GM10266 (cell line): ENCODE measurements at regions not wholly inside any gene's neighbourhood (a gene's known extent, or its start where the extent isn't known, plus 50 kb on each side); places are given as distances from the start of the nearest gene placed in this dataset.

Source experiments
- DNase-seq: peaks from one replicate; pipeline ENCODE4 v3.0.0; 2012; ENCODE audit errors: extremely low spot score
- TF ChIP-seq, protein P1 (sequence below): IDR thresholded peaks from 2 replicates; pipeline ENCODE4 v1.5.1; 2012; ENCODE audit warnings: mild to moderate bottlenecking, low read depth; ENCODE audit not compliant: control insufficient read depth, insufficient read depth; ENCODE audit errors: missing control alignments

DNA sequence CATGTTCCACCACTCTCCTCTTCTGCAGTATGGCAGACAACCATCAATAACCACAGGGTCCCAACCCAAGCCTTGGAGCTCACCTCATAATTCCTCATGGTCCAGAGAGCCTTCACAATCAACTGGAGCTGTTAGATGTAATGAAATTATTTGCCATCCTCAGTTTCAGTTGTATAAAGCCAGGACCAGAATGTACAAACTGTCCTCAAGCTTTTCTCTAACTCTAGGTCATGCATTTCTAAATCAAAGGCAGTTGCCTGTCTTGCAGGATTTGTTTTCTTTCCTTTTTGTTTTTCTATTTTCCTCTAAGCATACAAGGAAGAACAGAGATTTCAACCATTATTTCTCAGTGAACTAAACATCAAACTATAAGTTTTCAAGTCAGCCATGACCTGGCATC, 182.5 kb upstream of the SERP2 start:
- TF ChIP-seq, protein P1, sequence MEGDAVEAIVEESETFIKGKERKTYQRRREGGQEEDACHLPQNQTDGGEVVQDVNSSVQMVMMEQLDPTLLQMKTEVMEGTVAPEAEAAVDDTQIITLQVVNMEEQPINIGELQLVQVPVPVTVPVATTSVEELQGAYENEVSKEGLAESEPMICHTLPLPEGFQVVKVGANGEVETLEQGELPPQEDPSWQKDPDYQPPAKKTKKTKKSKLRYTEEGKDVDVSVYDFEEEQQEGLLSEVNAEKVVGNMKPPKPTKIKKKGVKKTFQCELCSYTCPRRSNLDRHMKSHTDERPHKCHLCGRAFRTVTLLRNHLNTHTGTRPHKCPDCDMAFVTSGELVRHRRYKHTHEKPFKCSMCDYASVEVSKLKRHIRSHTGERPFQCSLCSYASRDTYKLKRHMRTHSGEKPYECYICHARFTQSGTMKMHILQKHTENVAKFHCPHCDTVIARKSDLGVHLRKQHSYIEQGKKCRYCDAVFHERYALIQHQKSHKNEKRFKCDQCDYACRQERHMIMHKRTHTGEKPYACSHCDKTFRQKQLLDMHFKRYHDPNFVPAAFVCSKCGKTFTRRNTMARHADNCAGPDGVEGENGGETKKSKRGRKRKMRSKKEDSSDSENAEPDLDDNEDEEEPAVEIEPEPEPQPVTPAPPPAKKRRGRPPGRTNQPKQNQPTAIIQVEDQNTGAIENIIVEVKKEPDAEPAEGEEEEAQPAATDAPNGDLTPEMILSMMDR: no peak
- DNase-seq: no peak

DNA sequence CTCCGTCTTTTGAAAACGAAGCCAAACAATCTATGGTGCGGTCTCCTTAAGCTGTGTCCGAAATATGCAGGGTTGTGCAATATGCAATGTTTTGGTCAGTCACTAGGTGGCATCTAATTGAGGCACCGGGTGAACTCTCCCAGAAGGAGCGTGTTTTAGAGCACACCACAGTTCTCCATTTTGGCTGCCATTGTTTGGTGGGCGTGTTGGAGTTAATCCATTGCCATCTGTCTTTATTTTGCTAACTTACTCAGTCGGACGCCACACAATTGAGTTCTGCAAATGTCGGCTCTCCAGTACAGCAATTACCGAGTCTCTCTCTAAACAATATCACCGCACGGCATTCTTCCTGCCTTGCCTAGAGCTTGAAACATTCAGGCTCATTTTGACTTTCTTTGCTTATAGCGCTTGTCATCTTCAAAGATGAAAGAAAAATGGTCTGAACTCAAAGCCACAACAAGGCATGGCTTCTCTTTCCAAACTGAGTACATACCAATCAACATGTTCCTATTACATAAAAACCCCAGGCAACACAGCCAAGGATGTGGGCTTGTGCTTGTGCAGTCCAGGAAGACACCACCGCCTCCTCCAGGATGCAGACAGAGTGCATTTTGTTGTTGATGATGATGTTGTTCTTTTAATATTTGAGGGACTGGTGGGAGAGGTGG, 182.0 kb upstream of the SERP2 start:
- TF ChIP-seq, protein P1: peak; percentile 31
- peak; percentile 27 for DNase-seq

DNA sequence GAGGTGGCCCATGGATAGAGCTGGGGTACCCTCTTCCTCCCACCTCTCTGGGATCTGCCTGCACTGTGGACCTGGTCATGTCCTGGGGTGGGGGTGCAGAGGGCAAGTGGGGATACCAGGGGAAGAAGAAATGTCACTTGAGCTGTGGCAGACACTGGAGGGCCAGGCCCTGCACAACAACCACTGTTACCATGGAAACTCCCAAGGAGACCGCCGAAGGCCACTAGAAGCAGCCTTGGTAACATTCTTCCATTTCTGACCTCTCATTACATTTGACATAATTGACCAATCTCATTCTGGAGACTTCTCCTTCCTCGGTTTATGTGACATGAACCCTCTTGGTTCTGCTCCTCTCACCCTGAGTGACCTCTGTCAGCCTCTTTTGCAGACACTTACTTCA, 179.9 kb upstream of the SERP2 start:
- TF ChIP-seq, protein P1: no peak
- DNase-seq: no peak

DNA sequence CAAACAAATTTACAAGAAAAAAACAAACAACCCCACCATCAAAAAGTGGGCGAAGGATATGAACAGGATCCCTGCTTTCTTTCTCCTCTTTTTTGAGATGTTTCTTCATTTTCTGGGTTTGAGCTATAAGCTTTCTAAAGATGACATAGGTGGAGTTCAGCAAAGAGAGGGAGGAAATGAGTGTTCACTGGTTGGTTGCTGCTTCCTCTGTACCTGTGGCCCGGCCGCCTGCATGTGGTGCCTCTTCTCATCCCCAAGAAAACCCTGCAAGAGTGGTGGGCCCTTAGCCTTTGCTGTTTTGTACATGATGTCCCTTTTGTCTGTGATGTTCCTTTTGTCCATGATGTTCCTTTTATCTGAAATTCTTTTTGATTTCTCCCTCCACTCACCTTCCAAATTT, 178.4 kb upstream of the SERP2 start:
- no peak for DNase-seq
- TF ChIP-seq, protein P1: no peak

DNA sequence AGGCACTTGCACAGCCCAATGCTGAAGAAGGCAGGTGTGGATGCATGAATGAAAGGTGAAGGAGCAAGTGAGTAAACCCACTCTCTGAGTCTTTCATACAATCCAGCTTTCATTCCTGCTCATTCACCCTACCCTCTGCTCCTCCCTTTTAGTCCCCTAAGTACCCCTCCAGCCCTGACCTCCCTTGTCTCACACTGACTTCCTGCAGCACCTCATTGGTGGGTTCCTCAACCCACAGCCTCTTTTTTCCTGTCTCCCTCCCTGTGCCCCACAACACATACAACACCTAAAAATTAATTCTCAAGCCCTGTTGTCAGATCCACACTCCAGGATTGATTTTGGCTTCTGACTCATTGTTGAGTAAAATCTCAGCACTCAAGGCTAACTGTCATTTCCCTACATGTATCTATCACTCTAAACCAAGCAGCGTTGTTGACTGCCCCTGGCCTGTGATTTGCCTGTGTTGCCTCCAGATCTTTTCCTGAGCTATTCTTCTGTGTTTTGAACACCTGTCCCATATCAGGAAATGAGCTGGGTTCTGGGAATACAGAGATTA, 177.3 kb upstream of the SERP2 start:
- DNase-seq: no peak
- TF ChIP-seq, protein P1: no peak

DNA sequence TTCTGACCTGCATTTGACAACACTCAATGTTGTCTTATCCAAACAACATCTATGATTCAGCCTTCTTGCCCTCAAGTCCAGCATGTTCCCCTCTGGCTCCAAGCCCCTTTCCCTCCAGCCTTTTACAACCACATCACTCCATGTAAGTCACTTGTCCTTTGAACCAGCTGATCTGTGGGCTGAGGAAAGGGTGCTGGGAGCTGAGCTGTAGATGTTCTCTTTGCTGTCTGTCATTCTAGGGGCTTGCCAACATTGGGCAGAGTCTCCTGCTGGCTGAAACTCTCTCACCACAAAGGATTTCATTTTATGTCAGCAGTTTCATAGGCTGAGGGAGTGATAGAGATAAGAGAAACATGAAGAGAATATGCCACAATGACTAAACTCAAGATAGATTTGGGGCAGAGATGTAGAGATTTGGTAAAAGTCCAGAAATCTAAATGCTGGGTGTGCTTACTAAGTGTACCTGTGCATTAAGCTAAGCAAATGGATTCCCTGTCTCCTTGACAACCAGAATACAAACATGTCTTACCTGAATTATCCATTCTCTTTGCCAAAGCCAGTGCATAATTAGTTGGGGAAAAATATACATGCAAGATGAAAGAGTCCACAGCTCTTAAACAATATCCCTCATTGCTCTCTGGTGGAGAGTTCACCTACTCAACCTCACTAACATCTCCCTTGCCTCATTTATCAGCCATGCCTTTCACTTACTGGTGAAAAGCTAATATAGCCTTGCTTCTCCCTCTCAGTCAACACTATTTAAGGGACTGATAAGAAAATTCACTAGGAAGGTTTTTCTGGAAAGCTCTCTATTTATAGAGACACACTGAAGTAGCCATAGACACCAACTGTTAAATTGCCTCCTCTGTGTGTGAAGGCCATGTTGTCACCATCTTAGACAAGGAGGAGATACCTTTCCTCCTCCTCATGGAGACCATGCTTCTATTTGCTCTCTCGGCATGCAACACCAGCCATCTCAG, 175.5 kb upstream of the SERP2 start:
- TF ChIP-seq, protein P1: no peak
- DNase-seq: no peak
